Keratinocyte (primary cell): ENCODE measurements at regions not wholly inside any gene's neighbourhood (a gene's known extent, or its start where the extent isn't known, plus 50 kb on each side); places are given as distances from the start of the nearest gene placed in this dataset.
"Not testable (repeated sequence)": the region's sequence is repeated elsewhere in the genome, so short reads cannot be mapped to it uniquely, and the experiment has no call there.

Experiments
- DNase-seq: peaks from one replicate; pipeline ENCODE4 v3.0.0-alpha.2; 2011; ENCODE audit warnings: low read depth, missing footprints, low spot score
- FAIRE-seq: peaks from 2 replicates; lab custom pipeline; 2011; peaks lifted over from hg19 to GRCh38; lab: Jason Lieb, UNC
- H2AFZ ChIP-seq: 2 replicates; pipeline ENCODE4 v1.6.0; 2012; ENCODE audit warnings: low read length, control low read depth, inconsistent platforms; ENCODE audit not compliant: control insufficient read depth
- H3K27ac ChIP-seq: 2 replicates; pipeline ENCODE4 v1.5.1; 2011; ENCODE audit warnings: low read length; ENCODE audit not compliant: control insufficient read depth, insufficient read depth
- H3K27me3 ChIP-seq: 3 replicates; pipeline ENCODE4 v1.6.0; 2011; ENCODE audit warnings: low read length; ENCODE audit not compliant: control insufficient read depth, insufficient read depth; ENCODE audit errors: extremely low read depth
- H3K36me3 ChIP-seq, 2 experiments: 2 replicates in 1 of 2; 3 replicates in 1 of 2; pipeline ENCODE4 v1.5.1; 2011; ENCODE audit warnings: low read length in 2 of 2, mild to moderate bottlenecking in 1 of 2; ENCODE audit not compliant: control insufficient read depth in 2 of 2, insufficient read depth in 2 of 2; ENCODE audit errors: extremely low read depth in 1 of 2
- H3K4me1 ChIP-seq: 3 replicates; pipeline ENCODE4 v1.5.1; 2011; ENCODE audit warnings: low read length; ENCODE audit not compliant: control insufficient read depth, insufficient read depth; ENCODE audit errors: extremely low read depth
- H3K4me2 ChIP-seq: 3 replicates; pipeline ENCODE4 v1.6.0; 2011; ENCODE audit warnings: low read depth, low read length; ENCODE audit not compliant: control insufficient read depth, insufficient read depth; ENCODE audit errors: extremely low read depth
- H3K4me3 ChIP-seq, 3 experiments: fragments of 200-600 bp in 1 of 3; sonication (generic) in 1 of 3; 2 replicates in 2 of 3; 3 replicates in 1 of 3; pipeline ENCODE4 v1.5.1; 2011 to 2016; ENCODE audit warnings: low read length in 3 of 3, mild to moderate bottlenecking in 3 of 3, control low read depth in 2 of 3, inconsistent platforms in 1 of 3, low read depth in 1 of 3, mixed read lengths in 1 of 3, mixed run types in 1 of 3, moderate library complexity in 1 of 3; ENCODE audit not compliant: control insufficient read depth in 2 of 3, insufficient read depth in 2 of 3; ENCODE audit errors: extremely low read depth in 1 of 3
- H3K79me2 ChIP-seq: 2 replicates; pipeline ENCODE4 v1.6.0; 2012; ENCODE audit warnings: low read length; ENCODE audit not compliant: control insufficient read depth, insufficient read depth
- H3K9ac ChIP-seq: 3 replicates; pipeline ENCODE4 v1.6.0; 2011; ENCODE audit warnings: low read length; ENCODE audit not compliant: control insufficient read depth, insufficient read depth; ENCODE audit errors: extremely low read depth
- H3K9me1 ChIP-seq: 3 replicates; pipeline ENCODE4 v1.6.0; 2011; ENCODE audit warnings: low read length; ENCODE audit not compliant: control insufficient read depth, insufficient read depth; ENCODE audit errors: extremely low read depth
- H3K9me3 ChIP-seq: 2 replicates; pipeline ENCODE4 v1.5.1; 2012; ENCODE audit warnings: low read depth, low read length; ENCODE audit not compliant: control insufficient read depth
- H4K20me1 ChIP-seq: 3 replicates; pipeline ENCODE4 v1.6.0; 2011; ENCODE audit warnings: low read length; ENCODE audit not compliant: control insufficient read depth, insufficient read depth; ENCODE audit errors: extremely low read depth
- dilution Hi-C: fragments of 300-500 bp; cut with MboI; formaldehyde crosslinking; loops from one replicate; pipeline ENCODE4 v1.7.0; 2020; ENCODE audit warnings: low sequenced_read_pairs; ENCODE audit not compliant: extremely low pct_ligation_motif_present

- H3K79me2 ChIP-seq, DNase-seq, H3K9me1 ChIP-seq, H2AFZ ChIP-seq, dilution Hi-C loops, H3K4me3 ChIP-seq, H3K27ac ChIP-seq, H4K20me1 ChIP-seq, H3K4me2 ChIP-seq, H3K27me3 ChIP-seq, H3K9ac ChIP-seq, H3K36me3 ChIP-seq, FAIRE-seq, H3K4me1 ChIP-seq, H3K9me3 ChIP-seq: not testable (repeated sequence)
Observed at GRCh38 chr1:83182033-83182728, 816.8 kb downstream of the TTLL7 start.

GRCh38 chr1:83180621-83181020 lies 818.3 kb downstream of the TTLL7 start:
- H2AFZ ChIP-seq, H3K27me3 ChIP-seq, H3K36me3 ChIP-seq, H3K9me1 ChIP-seq, H4K20me1 ChIP-seq, H3K9ac ChIP-seq, H3K4me1 ChIP-seq, H3K9me3 ChIP-seq, H3K79me2 ChIP-seq, H3K4me2 ChIP-seq, H3K27ac ChIP-seq, FAIRE-seq, DNase-seq, dilution Hi-C loops, H3K4me3 ChIP-seq: not testable (repeated sequence)

GRCh38 chr1:83167634-83168033 lies 831.3 kb downstream of the TTLL7 start:
- not testable (repeated sequence) for H3K4me3 ChIP-seq, H3K27ac ChIP-seq

GRCh38 chr1:83163879-83164475 lies 835.0 kb downstream of the TTLL7 start:
- DNase-seq, H3K4me2 ChIP-seq, H3K9ac ChIP-seq, H3K4me3 ChIP-seq, H3K27ac ChIP-seq, H3K4me1 ChIP-seq, H4K20me1 ChIP-seq, H3K27me3 ChIP-seq, H3K79me2 ChIP-seq, H3K9me3 ChIP-seq, H3K9me1 ChIP-seq, dilution Hi-C loops, H3K36me3 ChIP-seq, H2AFZ ChIP-seq: not testable (repeated sequence)
- peak; percentile 92 for FAIRE-seq

More at GRCh38 chr1:83167634-83168033, 831.3 kb downstream of the TTLL7 start:
- FAIRE-seq, H4K20me1 ChIP-seq, H3K9ac ChIP-seq, H3K27me3 ChIP-seq, H3K4me1 ChIP-seq, H3K9me3 ChIP-seq, DNase-seq, H2AFZ ChIP-seq, dilution Hi-C loops, H3K79me2 ChIP-seq, H3K36me3 ChIP-seq, H3K4me2 ChIP-seq, H3K9me1 ChIP-seq: not testable (repeated sequence)

- H4K20me1 ChIP-seq, H3K9ac ChIP-seq, H2AFZ ChIP-seq, H3K27ac ChIP-seq, H3K27me3 ChIP-seq, H3K9me1 ChIP-seq, dilution Hi-C loops, H3K36me3 ChIP-seq, FAIRE-seq, DNase-seq, H3K79me2 ChIP-seq, H3K4me2 ChIP-seq, H3K4me1 ChIP-seq, H3K9me3 ChIP-seq, H3K4me3 ChIP-seq: not testable (repeated sequence)
Observed at GRCh38 chr1:83158924-83159323, 840.0 kb downstream of the TTLL7 start.
